OCI-LY1 (cell line): ENCODE measurements at regions not wholly inside any gene's neighbourhood (a gene's known extent, or its start where the extent isn't known, plus 50 kb on each side); places are given as distances from the start of the nearest gene placed in this dataset.

Experiments
- CTCF ChIP-seq: fragments of 200-600 bp; sonication (generic), shearing (Covaris generic); IDR thresholded peaks from 2 replicates; pipeline ENCODE4 v1.5.1; 2017; ENCODE audit warnings: mild to moderate bottlenecking, antibody characterized with exemption, low read length, moderate library complexity, mixed read lengths
- EZH2 ChIP-seq: fragments of 200-600 bp; sonication (generic), shearing (Covaris generic); IDR thresholded peaks from 2 replicates; pipeline ENCODE4 v1.8.0; 2017; ENCODE audit warnings: borderline replicate concordance, mixed run types, mild to moderate bottlenecking, antibody characterized with exemption, low read length, moderate library complexity, mixed read lengths

- TF ChIP-seq CTCF, result no peak
- no peak for TF ChIP-seq EZH2
Measured at GRCh38 chr16:85440744-85441143, 172.4 kb upstream of the GSE1 start.
